LNCaP clone FGC (cell line): ENCODE measurements at regions not wholly inside any gene's neighbourhood (a gene's known extent, or its start where the extent isn't known, plus 50 kb on each side); places are given as distances from the start of the nearest gene placed in this dataset.
"Not testable (repeated sequence)": the region's sequence is repeated elsewhere in the genome, so short reads cannot be mapped to it uniquely, and the experiment has no call there.

Experiments
- DNase-seq: peaks from one replicate; pipeline ENCODE4 v3.0.0-alpha.2; 2011; ENCODE audit warnings: low read depth
- H3K4me3 ChIP-seq: 2 replicates; pipeline ENCODE4 v1.5.1; 2011; ENCODE audit warnings: mild to moderate bottlenecking, low read depth, low read length, control low read depth
- CTCF ChIP-seq: IDR thresholded peaks from 2 replicates; pipeline ENCODE4 v1.5.1; 2012; ENCODE audit warnings: mild to moderate bottlenecking; ENCODE audit not compliant: control insufficient read depth, insufficient read depth; ENCODE audit errors: extremely low read depth

GRCh38 chr5:67731886-67732285 lies 483.7 kb upstream of the PIK3R1 start:
- TF ChIP-seq CTCF = no peak
- DNase-seq = no peak

GRCh38 chr5:67730917-67731474 lies 484.6 kb upstream of the PIK3R1 start:
- TF ChIP-seq CTCF = no peak
- H3K4me3 ChIP-seq = no peak overlapping the region
- no peak for DNase-seq

More at GRCh38 chr5:67731886-67732285, 483.7 kb upstream of the PIK3R1 start:
- no peak overlapping the region for H3K4me3 ChIP-seq

GRCh38 chr5:67728326-67728890 lies 487.1 kb upstream of the PIK3R1 start:
- TF ChIP-seq CTCF = no peak
- no peak for DNase-seq

GRCh38 chr5:67725604-67726003 lies 490.0 kb upstream of the PIK3R1 start:
- DNase-seq = no peak
- TF ChIP-seq CTCF = no peak

More at GRCh38 chr5:67728326-67728890, 487.1 kb upstream of the PIK3R1 start:
- H3K4me3 ChIP-seq = no peak overlapping the region

GRCh38 chr5:67724412-67725135 lies 491.0 kb upstream of the PIK3R1 start:
- no peak for TF ChIP-seq CTCF
- no peak for DNase-seq
- H3K4me3 ChIP-seq = no peak overlapping the region

More at GRCh38 chr5:67725604-67726003, 490.0 kb upstream of the PIK3R1 start:
- no peak overlapping the region for H3K4me3 ChIP-seq

- no peak overlapping the region for H3K4me3 ChIP-seq
- TF ChIP-seq CTCF = no peak
- no peak for DNase-seq
Observed at GRCh38 chr5:67723873-67724272, 491.7 kb upstream of the PIK3R1 start.

- not testable (repeated sequence) for H3K4me3 ChIP-seq, DNase-seq
Observed at GRCh38 chr5:67722582-67722981, 493.0 kb upstream of the PIK3R1 start.
